M059J (cell line): ENCODE measurements at regions not wholly inside any gene's neighbourhood (a gene's known extent, or its start where the extent isn't known, plus 50 kb on each side); places are given as distances from the start of the nearest gene placed in this dataset.
A peak's percentile ranks its signal among the peaks of the same experiment; 100 is the strongest.

Experiments used
- DNase-seq: peaks from one replicate; pipeline ENCODE4 v3.0.0-alpha.2; 2012; ENCODE audit warnings: low read depth

GRCh38 chr14:38143659-38144505 lies 63.8 kb upstream of the SSTR1 start:
- DNase-seq = peak; percentile 61

- no peak for DNase-seq
Observed at GRCh38 chr14:38145142-38145541, 62.6 kb upstream of the SSTR1 start.

- no peak for DNase-seq
Observed at GRCh38 chr14:38150075-38150474, 57.6 kb upstream of the SSTR1 start.
